HFF-Myc (cell line): ENCODE measurements at regions not wholly inside any gene's neighbourhood (a gene's known extent, or its start where the extent isn't known, plus 50 kb on each side); places are given as distances from the start of the nearest gene placed in this dataset.

ENCODE experiments used
- DNase-seq: peaks from one replicate; pipeline ENCODE4 v3.0.0-alpha.2; 2011; ENCODE audit warnings: low read depth; ENCODE audit errors: extremely low read depth
- H3K4me3 ChIP-seq: replicated peaks from 2 replicates; pipeline ENCODE4 v1.5.1; 2011; ENCODE audit warnings: low read depth, mild to moderate bottlenecking, control low read depth, low read length
- TF ChIP-seq, protein P1 (sequence below): IDR thresholded peaks from 2 replicates; pipeline ENCODE4 v1.5.1; 2012; ENCODE audit warnings: mild to moderate bottlenecking, low read depth, low read length, control low read depth; ENCODE audit errors: missing control alignments

DNA sequence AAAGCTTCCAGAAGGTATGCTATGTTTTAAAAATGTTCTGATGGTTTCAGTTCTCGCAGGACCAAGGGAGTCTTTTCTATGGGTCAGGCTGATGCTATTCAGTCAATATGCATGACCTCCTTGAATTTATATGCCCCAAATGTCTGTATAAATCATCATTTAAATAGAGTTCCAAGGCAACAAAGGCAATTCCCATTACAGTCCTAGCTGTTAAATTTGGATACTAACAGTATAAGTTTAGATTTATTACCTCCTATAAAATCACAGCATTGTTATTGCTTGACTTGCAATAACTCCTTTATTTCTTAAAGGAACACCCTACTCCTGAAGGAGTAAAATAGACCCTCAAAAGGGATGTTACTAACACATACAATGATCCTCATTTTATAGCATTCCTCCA lies 387.7 kb upstream of the CHD1 start:
- TF ChIP-seq, protein P1, sequence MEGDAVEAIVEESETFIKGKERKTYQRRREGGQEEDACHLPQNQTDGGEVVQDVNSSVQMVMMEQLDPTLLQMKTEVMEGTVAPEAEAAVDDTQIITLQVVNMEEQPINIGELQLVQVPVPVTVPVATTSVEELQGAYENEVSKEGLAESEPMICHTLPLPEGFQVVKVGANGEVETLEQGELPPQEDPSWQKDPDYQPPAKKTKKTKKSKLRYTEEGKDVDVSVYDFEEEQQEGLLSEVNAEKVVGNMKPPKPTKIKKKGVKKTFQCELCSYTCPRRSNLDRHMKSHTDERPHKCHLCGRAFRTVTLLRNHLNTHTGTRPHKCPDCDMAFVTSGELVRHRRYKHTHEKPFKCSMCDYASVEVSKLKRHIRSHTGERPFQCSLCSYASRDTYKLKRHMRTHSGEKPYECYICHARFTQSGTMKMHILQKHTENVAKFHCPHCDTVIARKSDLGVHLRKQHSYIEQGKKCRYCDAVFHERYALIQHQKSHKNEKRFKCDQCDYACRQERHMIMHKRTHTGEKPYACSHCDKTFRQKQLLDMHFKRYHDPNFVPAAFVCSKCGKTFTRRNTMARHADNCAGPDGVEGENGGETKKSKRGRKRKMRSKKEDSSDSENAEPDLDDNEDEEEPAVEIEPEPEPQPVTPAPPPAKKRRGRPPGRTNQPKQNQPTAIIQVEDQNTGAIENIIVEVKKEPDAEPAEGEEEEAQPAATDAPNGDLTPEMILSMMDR = no peak
- DNase-seq = no peak
- H3K4me3 ChIP-seq = no peak overlapping the region

DNA sequence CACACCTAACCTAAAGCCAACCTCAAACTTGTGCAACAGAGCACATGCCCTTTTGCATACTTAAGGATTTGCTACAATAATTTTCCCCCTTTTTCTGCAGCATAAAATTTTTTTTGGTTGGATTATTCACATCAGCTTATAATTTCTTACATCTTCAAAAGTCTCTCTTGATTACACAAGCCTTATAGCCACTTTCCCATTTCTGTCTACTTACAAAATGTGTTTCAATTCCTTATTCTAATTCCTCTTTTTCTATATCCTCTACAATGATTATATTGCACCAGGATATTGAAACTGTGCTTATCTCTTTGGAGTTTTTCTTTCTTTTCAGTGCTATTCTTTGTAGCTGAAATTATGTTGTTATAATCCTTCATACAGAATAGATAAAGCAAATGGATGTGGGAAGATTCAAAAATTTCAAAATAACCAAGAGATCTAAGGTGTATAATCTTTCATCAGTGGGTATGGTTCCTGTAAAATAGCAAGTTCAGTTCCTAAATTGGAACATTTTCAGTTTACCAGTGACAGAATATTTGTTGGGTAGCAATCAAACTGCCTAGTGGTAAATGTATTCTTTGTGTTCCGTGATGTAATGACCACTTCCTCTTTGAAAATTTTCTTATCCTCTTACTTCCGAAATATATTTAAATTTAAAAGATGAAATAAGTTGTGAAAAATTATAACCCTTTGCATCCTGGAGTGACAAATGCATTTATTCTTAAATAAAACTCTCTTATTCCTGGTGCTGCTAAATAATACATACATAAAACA lies 386.8 kb upstream of the CHD1 start:
- DNase-seq = no peak
- TF ChIP-seq, protein P1 = no peak
- H3K4me3 ChIP-seq = no peak overlapping the region

DNA sequence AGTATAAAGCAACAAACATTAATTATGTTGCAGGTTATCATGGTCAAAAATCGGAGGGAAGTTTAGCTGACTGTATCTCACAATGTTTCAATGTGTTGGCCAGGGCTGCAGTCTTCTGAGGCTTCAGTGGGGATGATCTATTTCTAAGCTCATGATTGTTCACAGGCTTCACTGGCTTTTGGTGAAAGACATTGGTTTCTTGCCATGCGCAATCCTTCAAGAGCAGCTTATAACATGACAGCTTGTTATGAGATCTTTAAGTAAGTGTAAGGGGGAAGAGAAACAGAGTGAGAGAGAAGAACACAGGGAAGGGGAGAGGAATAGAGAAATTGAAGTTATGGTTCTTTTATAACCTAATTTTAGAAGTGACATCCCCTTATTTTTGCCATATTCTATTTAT lies 385.9 kb upstream of the CHD1 start:
- no peak for DNase-seq
- no peak overlapping the region for H3K4me3 ChIP-seq
- TF ChIP-seq, protein P1 = no peak

DNA sequence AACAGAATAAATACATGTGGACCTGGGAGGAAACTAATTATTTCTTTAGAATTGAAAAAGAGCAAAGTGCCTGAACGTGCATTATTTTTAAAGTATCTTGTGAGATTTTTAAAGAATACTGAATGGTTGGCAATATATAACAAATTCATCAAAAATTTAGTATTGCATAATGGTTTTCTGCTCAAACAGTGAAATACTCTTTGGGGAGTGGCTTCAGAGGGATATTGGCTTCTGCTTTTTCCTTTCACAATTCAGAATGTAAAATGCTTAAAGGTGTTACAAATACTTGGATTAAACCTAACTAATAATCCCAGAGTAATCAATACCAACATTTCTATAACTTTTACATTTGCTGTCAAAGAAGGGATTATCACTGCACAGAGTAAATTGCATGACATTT lies 379.3 kb upstream of the CHD1 start:
- no peak for DNase-seq
- TF ChIP-seq, protein P1 = no peak

DNA sequence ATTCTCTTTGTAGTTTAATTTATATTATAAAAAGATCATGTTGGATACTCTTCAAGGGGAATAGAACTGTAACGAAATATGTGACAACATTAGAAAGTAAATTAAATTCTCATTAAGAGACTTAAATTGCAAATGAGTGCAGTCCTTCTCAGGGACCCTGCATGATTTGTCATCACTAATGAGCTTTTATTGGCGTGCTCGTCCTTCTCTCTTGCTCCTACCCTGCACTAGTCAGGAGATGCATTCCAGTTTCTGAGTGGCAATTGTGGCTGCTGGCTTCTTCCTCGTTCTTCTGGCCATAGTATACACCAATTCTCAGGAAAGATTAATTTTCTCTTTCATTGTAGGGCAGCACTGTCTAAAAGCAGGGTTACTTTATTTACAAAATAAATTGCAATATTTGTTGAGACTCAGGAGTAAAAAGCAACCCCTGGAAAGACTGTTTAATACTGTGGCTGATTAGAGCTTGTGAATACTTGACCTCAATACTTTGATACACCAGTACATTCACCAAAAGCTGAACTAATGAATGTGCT lies 376.3 kb upstream of the CHD1 start:
- TF ChIP-seq, protein P1 = no peak
- no peak overlapping the region for H3K4me3 ChIP-seq
- no peak for DNase-seq

More for the DNA sequence above, 379.3 kb upstream of the CHD1 start:
- no peak overlapping the region for H3K4me3 ChIP-seq

DNA sequence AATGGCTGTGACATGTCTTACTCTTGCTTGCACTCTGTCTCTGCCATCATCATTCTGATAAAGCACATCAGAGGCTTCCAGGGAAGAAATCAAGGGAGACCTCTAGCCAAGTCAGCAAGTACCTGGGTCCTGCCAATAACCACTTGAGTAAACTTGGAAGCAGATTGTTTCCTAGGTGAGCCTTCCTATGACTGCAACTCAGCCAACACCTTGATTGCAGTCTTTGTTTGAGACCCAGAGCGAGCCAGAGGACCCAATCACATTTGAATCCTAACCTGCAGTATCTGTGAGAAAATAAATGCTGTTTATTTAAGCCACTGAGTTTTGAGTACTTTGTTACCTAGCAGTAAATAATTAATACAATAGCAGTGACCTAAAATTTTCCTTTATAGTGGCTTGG lies 356.8 kb upstream of the CHD1 start:
- H3K4me3 ChIP-seq = no peak overlapping the region
- TF ChIP-seq, protein P1 = no peak
- no peak for DNase-seq
